ENCODE measurements at regions not wholly inside any gene's neighbourhood (a gene's known extent, or its start where the extent isn't known, plus 50 kb on each side); places are given as distances from the start of the nearest gene placed in this dataset.

DNA sequence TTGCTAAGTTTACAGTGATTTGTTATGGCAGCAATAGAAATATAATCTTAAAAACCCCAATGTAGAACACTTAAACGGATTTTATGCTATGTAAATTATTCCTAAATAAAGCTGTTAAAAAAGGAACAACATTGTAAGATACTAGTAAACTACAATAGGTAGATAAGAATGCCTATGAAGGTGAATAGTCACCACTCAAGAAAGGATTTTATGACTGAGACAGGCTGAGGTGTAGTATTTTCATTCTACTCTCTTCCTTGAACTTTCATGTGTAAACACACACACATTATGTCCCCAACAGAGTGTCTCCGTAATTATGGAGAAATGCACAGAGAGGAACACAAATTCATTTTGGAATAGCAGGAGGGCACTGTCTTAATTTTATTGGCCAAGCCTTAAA lies 183.9 kb upstream of the ST6GAL2 start:
- no peaks in the 10 kb centered on the region for H3K36me3 Mint-ChIP-seq (ENCODE audit: low read depth)
- peaks cover 8% of the 10 kb centered on the region for H3K4me1 Mint-ChIP-seq (ENCODE audit: low read depth)
- TF ChIP-seq, protein P1, sequence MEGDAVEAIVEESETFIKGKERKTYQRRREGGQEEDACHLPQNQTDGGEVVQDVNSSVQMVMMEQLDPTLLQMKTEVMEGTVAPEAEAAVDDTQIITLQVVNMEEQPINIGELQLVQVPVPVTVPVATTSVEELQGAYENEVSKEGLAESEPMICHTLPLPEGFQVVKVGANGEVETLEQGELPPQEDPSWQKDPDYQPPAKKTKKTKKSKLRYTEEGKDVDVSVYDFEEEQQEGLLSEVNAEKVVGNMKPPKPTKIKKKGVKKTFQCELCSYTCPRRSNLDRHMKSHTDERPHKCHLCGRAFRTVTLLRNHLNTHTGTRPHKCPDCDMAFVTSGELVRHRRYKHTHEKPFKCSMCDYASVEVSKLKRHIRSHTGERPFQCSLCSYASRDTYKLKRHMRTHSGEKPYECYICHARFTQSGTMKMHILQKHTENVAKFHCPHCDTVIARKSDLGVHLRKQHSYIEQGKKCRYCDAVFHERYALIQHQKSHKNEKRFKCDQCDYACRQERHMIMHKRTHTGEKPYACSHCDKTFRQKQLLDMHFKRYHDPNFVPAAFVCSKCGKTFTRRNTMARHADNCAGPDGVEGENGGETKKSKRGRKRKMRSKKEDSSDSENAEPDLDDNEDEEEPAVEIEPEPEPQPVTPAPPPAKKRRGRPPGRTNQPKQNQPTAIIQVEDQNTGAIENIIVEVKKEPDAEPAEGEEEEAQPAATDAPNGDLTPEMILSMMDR (IDR thresholded peaks at IDR 0.05): no peak
- H3K4me3 Mint-ChIP-seq: no peak overlapping the region
- H3K27ac Mint-ChIP-seq: no peak overlapping the region
- peaks cover 7% of the 10 kb centered on the region for H3K27me3 Mint-ChIP-seq (ENCODE audit: insufficient read depth)
- DNase-seq: no peak
- no peaks in the 10 kb centered on the region for H3K9me3 Mint-ChIP-seq

DNA sequence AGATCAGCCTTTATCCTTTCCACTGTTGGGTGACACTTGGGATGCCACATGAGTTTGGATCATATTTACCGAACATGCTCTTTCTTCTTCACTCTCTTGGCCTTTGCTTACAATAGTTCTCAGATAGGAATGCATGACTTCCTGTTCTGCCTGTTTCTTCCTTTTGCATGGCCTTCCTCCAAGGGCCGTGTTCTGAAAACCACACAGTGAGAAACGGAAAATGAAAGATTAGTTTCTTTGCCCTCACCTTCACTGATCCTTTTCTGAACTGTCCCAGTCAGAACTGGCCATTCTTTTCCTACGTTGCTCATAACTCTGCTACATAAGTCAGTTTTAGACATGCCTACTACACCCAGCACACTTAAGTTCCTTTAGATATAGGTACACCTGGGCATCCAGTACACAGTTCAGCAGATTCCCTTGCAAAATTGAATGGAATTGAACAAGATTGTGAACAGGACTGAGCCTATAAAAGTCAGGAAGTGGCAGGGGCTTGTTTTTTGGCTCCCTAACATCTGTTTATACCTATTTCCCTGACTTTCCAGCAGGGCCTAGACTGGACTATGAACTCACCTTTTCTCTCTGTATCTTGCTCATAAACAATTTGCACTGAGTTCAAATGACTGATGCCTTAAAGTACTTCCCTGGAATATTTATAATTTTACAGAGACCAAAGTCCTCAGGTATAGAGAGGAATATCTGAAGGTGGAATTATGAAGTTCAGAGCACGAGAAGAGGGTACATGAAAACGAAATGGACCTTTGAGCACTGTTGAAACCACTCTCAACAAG lies 186.4 kb upstream of the ST6GAL2 start:
- peaks cover 8% of the 10 kb centered on the region for H3K4me1 Mint-ChIP-seq (ENCODE audit: low read depth)
- DNase-seq: peak; percentile 10
- H3K27ac Mint-ChIP-seq: peak overlapping the region; percentile 38; the same call in 1 of the 2 replicates
- TF ChIP-seq, protein P1 (IDR thresholded peaks at IDR 0.05): no peak
- peaks cover 7% of the 10 kb centered on the region for H3K27me3 Mint-ChIP-seq (ENCODE audit: insufficient read depth)
- no peaks in the 10 kb centered on the region for H3K36me3 Mint-ChIP-seq (ENCODE audit: low read depth)
- no peak overlapping the region for H3K4me3 Mint-ChIP-seq
- no peaks in the 10 kb centered on the region for H3K9me3 Mint-ChIP-seq

GRCh38 chr2:107078584-107078983 lies 192.6 kb upstream of the ST6GAL2 start:
- no peak for DNase-seq
- Mint-ChIP-seq H3K9me3 (no peaks in the 10 kb centered on the region), H3K4me1 (ENCODE audit: low read depth) (no peaks in the 10 kb centered on the region), H3K36me3 (ENCODE audit: low read depth) (no peaks in the 10 kb centered on the region), H3K4me3 (no peak overlapping the region), H3K27me3 (ENCODE audit: insufficient read depth) (peaks cover 15% of the 10 kb centered on the region; the same call in 1 of the 2 replicates), H3K27ac (no peak overlapping the region)
- TF ChIP-seq, protein P1 (IDR thresholded peaks at IDR 0.05): no peak

DNA sequence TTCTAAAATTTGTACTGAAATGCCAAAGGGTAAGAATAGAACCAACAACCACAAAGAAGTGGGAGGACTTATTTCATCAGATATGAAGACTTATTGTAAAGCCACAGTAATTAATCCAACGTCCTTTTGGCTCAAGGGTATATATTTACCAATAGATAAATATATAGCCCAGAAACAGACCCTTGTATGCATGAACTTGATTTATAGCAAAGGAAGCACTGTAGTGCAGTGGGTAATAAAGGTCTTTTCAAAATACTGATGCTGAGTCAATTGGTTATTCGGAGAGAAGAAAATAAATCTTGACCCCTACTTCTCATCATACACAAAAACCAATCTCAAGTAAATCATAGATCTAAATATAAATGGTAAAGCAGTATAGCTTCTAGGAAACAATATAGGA lies 200.5 kb upstream of the ST6GAL2 start:
- H3K4me1 Mint-ChIP-seq (ENCODE audit: low read depth): peaks cover 8% of the 10 kb centered on the region
- no peak overlapping the region for H3K27ac Mint-ChIP-seq
- H3K27me3 Mint-ChIP-seq (ENCODE audit: insufficient read depth): peaks cover 10% of the 10 kb centered on the region; the same call in 1 of the 2 replicates
- no peaks in the 10 kb centered on the region for H3K9me3 Mint-ChIP-seq
- H3K36me3 Mint-ChIP-seq (ENCODE audit: low read depth): no peaks in the 10 kb centered on the region
- DNase-seq: no peak
- H3K4me3 Mint-ChIP-seq: no peak overlapping the region
- TF ChIP-seq, protein P1 (IDR thresholded peaks at IDR 0.05): no peak

DNA sequence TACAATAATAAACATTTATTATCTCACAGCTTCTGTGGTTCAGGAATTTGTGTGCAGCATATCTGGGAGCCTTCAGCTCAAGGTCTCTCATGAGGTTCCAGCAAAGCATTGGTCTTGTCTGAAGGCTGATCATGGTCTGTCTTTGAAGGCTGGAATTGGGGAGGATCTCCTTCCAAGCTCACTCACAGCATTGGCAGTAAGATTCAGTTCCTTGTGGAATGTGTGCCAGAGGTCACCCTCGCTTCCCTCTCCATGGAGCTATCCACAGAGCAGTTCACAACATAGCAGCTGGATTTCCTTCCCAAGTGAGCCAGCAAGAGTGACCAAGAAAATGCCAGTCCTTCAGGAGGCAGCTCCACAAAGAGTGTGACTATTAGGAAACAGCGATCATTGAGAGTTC lies 202.2 kb upstream of the ST6GAL2 start:
- no peak for DNase-seq

More for the DNA sequence above, 202.2 kb upstream of the ST6GAL2 start:
- no peaks in the 10 kb centered on the region for H3K9me3 Mint-ChIP-seq
- H3K27ac Mint-ChIP-seq: no peak overlapping the region
- peaks cover 10% of the 10 kb centered on the region for H3K4me1 Mint-ChIP-seq (ENCODE audit: low read depth)
- H3K4me3 Mint-ChIP-seq: no peak overlapping the region
- H3K36me3 Mint-ChIP-seq (ENCODE audit: low read depth): no peaks in the 10 kb centered on the region
- TF ChIP-seq, protein P1 (IDR thresholded peaks at IDR 0.05): no peak
- peaks cover 6% of the 10 kb centered on the region; the same call in 1 of the 2 replicates for H3K27me3 Mint-ChIP-seq (ENCODE audit: insufficient read depth)

All from HFFc6 (cell line).